T-helper 22 cell (primary cell): ENCODE measurements at regions not wholly inside any gene's neighbourhood (a gene's known extent, or its start where the extent isn't known, plus 50 kb on each side); places are given as distances from the start of the nearest gene placed in this dataset.

Experiments used
- DNase-seq: peaks from one replicate; pipeline ENCODE4 v3.0.0-alpha.2; 2020; ENCODE audit warnings: low read depth

- no peak for DNase-seq
Measured at GRCh38 chr2:6355886-6356761, 509.6 kb downstream of the CMPK2 start.

GRCh38 chr2:6358546-6358945 lies 507.2 kb downstream of the CMPK2 start:
- no peak for DNase-seq

GRCh38 chr2:6358985-6359384 lies 506.7 kb downstream of the CMPK2 start:
- DNase-seq, result no peak

- DNase-seq, result no peak
Measured at GRCh38 chr2:6359964-6360363, 505.7 kb downstream of the CMPK2 start.

- DNase-seq, result no peak
Measured at GRCh38 chr2:6362671-6363450, 502.8 kb downstream of the CMPK2 start.

- no peak for DNase-seq
Measured at GRCh38 chr2:6368281-6368680, 497.4 kb downstream of the CMPK2 start.

- DNase-seq, result no peak
Measured at GRCh38 chr2:6369266-6369665, 496.4 kb downstream of the CMPK2 start.

GRCh38 chr2:6370753-6371551 lies 494.8 kb downstream of the CMPK2 start:
- DNase-seq, result no peak

GRCh38 chr2:6372317-6372901 lies 493.3 kb downstream of the CMPK2 start:
- no peak for DNase-seq

GRCh38 chr2:6381326-6381725 lies 484.4 kb downstream of the CMPK2 start:
- DNase-seq, result no peak

- DNase-seq, result no peak
Measured at GRCh38 chr2:6384341-6384740, 481.4 kb downstream of the CMPK2 start.

- no peak for DNase-seq
Measured at GRCh38 chr2:6392354-6392753, 473.4 kb downstream of the CMPK2 start.

GRCh38 chr2:6392966-6393365 lies 472.7 kb downstream of the CMPK2 start:
- no peak for DNase-seq

- no peak for DNase-seq
Measured at GRCh38 chr2:6393819-6394218, 471.9 kb downstream of the CMPK2 start.

- no peak for DNase-seq
Measured at GRCh38 chr2:6394276-6394675, 471.4 kb downstream of the CMPK2 start.

- DNase-seq, result no peak
Measured at GRCh38 chr2:6398421-6398820, 467.3 kb downstream of the CMPK2 start.

- no peak for DNase-seq
Measured at GRCh38 chr2:6401301-6401700, 464.4 kb downstream of the CMPK2 start.

GRCh38 chr2:6408057-6408456 lies 457.6 kb downstream of the CMPK2 start:
- no peak for DNase-seq

- DNase-seq, result no peak
Measured at GRCh38 chr2:6410313-6410712, 455.4 kb downstream of the CMPK2 start.

- no peak for DNase-seq
Measured at GRCh38 chr2:6412533-6413091, 453.1 kb downstream of the CMPK2 start.

GRCh38 chr2:6417050-6417449 lies 448.7 kb downstream of the CMPK2 start:
- no peak for DNase-seq

GRCh38 chr2:6418291-6418690 lies 447.4 kb downstream of the CMPK2 start:
- DNase-seq, result no peak
